ENCODE measurements at regions not wholly inside any gene's neighbourhood (a gene's known extent, or its start where the extent isn't known, plus 50 kb on each side); places are given as distances from the start of the nearest gene placed in this dataset.
"Not testable (repeated sequence)": the region's sequence is repeated elsewhere in the genome, so short reads cannot be mapped to it uniquely, and the experiment has no call there.

DNA sequence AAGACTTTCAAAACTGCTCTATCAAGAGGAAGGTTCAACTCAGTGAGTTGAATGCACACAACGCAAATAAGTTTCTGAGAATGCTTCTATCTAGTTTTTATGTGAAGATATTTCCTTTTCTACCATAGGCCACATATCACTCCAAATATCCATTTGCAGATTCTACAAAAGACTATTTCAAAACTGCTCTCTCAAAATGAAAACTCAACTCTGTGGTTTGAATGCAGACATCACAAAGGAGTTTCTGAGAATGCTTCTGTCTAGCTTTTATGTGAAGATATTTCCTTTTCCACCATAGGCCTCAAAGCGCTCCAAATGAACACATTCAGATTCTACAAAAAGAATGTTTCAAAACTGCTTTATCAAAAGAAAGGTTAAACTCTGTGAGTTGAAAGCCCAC lies 1093.1 kb upstream of the DEFB115 start:
- H2AK5ac ChIP-seq (ENCODE audit: insufficient read length, low read length); H4K20me1 ChIP-seq (ENCODE audit: control insufficient read depth, insufficient read depth, insufficient read length); H3K4ac ChIP-seq (ENCODE audit: low read depth, low read length); H2BK5ac ChIP-seq (ENCODE audit: insufficient read length, low read length); H3K27me3 Mint-ChIP-seq (ENCODE audit: low read depth); H3K9me3 ChIP-seq (ENCODE audit: control insufficient read depth, low read depth, low read length); H3K56ac ChIP-seq (ENCODE audit: insufficient read length, low read depth, low read length); H3K4me2 ChIP-seq (ENCODE audit: insufficient read depth, insufficient read length, low read length); H3K36me3 Mint-ChIP-seq (ENCODE audit: insufficient read depth in 1 of 3, low read depth in 3 of 3); H3K27ac ChIP-seq (ENCODE audit: insufficient read length, low read depth, low read length); H3K79me1 ChIP-seq (ENCODE audit: insufficient read depth, low read depth, low read length, poor library complexity, severe bottlenecking); H3K4me1 Mint-ChIP-seq; H2BK12ac ChIP-seq (ENCODE audit: insufficient read length, low read depth, low read length); H4K91ac ChIP-seq (ENCODE audit: insufficient read length, low read depth, low read length); H3K27me3 ChIP-seq (ENCODE audit: insufficient read depth, low read length); H3K4me3 Mint-ChIP-seq; H2BK120ac ChIP-seq (ENCODE audit: low read depth, low read length, poor library complexity, severe bottlenecking); DNase-seq; H3K18ac ChIP-seq (ENCODE audit: insufficient read length, low read depth, low read length); H2AFZ ChIP-seq (ENCODE audit: low read length); H2BK20ac ChIP-seq (ENCODE audit: low read depth, low read length, poor library complexity, severe bottlenecking); H3K27ac Mint-ChIP-seq; H4K8ac ChIP-seq (replicated peaks; ENCODE audit: insufficient read length, low read depth, low read length); H3K4me1 ChIP-seq (ENCODE audit: insufficient read depth, low read length); H2BK15ac ChIP-seq (ENCODE audit: low read depth, low read length); H3K79me2 ChIP-seq (ENCODE audit: insufficient read depth, low read length); H4K5ac ChIP-seq (ENCODE audit: insufficient read length, low read depth, low read length); H3K23ac ChIP-seq (ENCODE audit: insufficient read length, low read depth, low read length); H3K9ac ChIP-seq (ENCODE audit: extremely low read depth, insufficient read length, low read length); H3K23me2 ChIP-seq (ENCODE audit: insufficient read length, low read depth, low read length, poor library complexity, severe bottlenecking); H3K14ac ChIP-seq (ENCODE audit: insufficient read depth, low read length); H3T11ph ChIP-seq (ENCODE audit: low read length): not testable (repeated sequence)
- peaks cover 43 to 51% of the 10 kb centered on the region in 2 experiments for H3K9me3 Mint-ChIP-seq
- no CpG with 5 or more reads among the region's 2 CpGs for WGBS (ENCODE audit: extremely low coverage, insufficient read length, low lambda C conversion rate)
